ENCODE measurements at regions not wholly inside any gene's neighbourhood (a gene's known extent, or its start where the extent isn't known, plus 50 kb on each side); places are given as distances from the start of the nearest gene placed in this dataset.

- no peak for DNase-seq
- no peaks in the 10 kb centered on the region for H3K36me3 Mint-ChIP-seq (ENCODE audit: insufficient read depth, unreplicated experiment)
- CTCF ChIA-PET, result no interaction called here
- H3K27ac Mint-ChIP-seq (ENCODE audit: unreplicated experiment), result no peak overlapping the region
- BruUV-seq (replicated peaks), result no TSS peak
- Histone ChIP-seq H3K4me3 (ENCODE audit: low read depth, low read length) (no peak overlapping the region), H3K9me3 (peaks cover 3% of the 10 kb centered on the region; the same call in 1 of the 2 replicates), H3K27me3 (replicated peaks; ENCODE audit: control insufficient read depth, insufficient read depth, low read length) (no peaks in the 10 kb centered on the region), H3K36me3 (ENCODE audit: control insufficient read depth, insufficient read depth, low read length) (no peaks in the 10 kb centered on the region), H3K4me1 (peaks cover 5% of the 10 kb centered on the region; the same call in 1 of the 2 replicates)
- intact Hi-C loops (cut with micrococcal nuclease; ENCODE audit: unreplicated experiment), result no loop called here
- no peak overlapping the region for H3K4me3 Mint-ChIP-seq (ENCODE audit: unreplicated experiment)
- no peaks in the 10 kb centered on the region for H3K9me3 Mint-ChIP-seq (ENCODE audit: unreplicated experiment)
- H3K27me3 Mint-ChIP-seq (ENCODE audit: insufficient read depth, unreplicated experiment), result peaks cover 3% of the 10 kb centered on the region
- POLR2A ChIA-PET, result no interaction called here
- TF ChIP-seq, protein P1, sequence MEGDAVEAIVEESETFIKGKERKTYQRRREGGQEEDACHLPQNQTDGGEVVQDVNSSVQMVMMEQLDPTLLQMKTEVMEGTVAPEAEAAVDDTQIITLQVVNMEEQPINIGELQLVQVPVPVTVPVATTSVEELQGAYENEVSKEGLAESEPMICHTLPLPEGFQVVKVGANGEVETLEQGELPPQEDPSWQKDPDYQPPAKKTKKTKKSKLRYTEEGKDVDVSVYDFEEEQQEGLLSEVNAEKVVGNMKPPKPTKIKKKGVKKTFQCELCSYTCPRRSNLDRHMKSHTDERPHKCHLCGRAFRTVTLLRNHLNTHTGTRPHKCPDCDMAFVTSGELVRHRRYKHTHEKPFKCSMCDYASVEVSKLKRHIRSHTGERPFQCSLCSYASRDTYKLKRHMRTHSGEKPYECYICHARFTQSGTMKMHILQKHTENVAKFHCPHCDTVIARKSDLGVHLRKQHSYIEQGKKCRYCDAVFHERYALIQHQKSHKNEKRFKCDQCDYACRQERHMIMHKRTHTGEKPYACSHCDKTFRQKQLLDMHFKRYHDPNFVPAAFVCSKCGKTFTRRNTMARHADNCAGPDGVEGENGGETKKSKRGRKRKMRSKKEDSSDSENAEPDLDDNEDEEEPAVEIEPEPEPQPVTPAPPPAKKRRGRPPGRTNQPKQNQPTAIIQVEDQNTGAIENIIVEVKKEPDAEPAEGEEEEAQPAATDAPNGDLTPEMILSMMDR (IDR thresholded peaks at IDR 0.05; ENCODE audit: insufficient read depth in 1 of 2, low read depth in 1 of 2, low read length in 1 of 2, severe bottlenecking in 1 of 2, unreplicated experiment in 1 of 2), result no peak
- peaks cover 11% of the 10 kb centered on the region for H3K4me1 Mint-ChIP-seq (ENCODE audit: low read depth, unreplicated experiment)
These were observed 72.9 kb upstream of the ATP10A start for GRCh38 chr15:25936004-25936403.

GRCh38 chr15:25933456-25934158, 70.5 kb upstream of the ATP10A start:
- Mint-ChIP-seq H3K27me3 (ENCODE audit: insufficient read depth, unreplicated experiment) (peaks cover 3% of the 10 kb centered on the region), H3K27ac (ENCODE audit: unreplicated experiment) (peak overlapping the region; percentile 51), H3K36me3 (ENCODE audit: insufficient read depth, unreplicated experiment) (no peaks in the 10 kb centered on the region), H3K4me1 (ENCODE audit: low read depth, unreplicated experiment) (peaks cover 11% of the 10 kb centered on the region), H3K9me3 (ENCODE audit: unreplicated experiment) (peaks cover 23% of the 10 kb centered on the region), H3K4me3 (ENCODE audit: unreplicated experiment) (peak overlapping the region; percentile 61)
- TF ChIP-seq, protein P1 (IDR thresholded peaks at IDR 0.05; ENCODE audit: insufficient read depth in 1 of 2, low read depth in 1 of 2, low read length in 1 of 2, severe bottlenecking in 1 of 2, unreplicated experiment in 1 of 2), result peak; percentile 77 to 91
- peaks cover 9% of the 10 kb centered on the region; the same call in 1 of the 2 replicates for H3K9me3 ChIP-seq
- no peak overlapping the region for H3K4me3 ChIP-seq (ENCODE audit: low read depth, low read length)
- H3K4me1 ChIP-seq, result peaks cover 5% of the 10 kb centered on the region; the same call in 1 of the 2 replicates
- no TSS peak for BruUV-seq (replicated peaks)
- CTCF ChIA-PET, result interaction anchor here (0.6 to 1.9 kb wide), 18 partner anchors 16 to 931 kb away, joined by 3 to 27 read pairs (median 5); no protein-coding TSS in a partner anchor
- DNase-seq, result peak; percentile 70 to 84
- H3K27me3 ChIP-seq (replicated peaks; ENCODE audit: control insufficient read depth, insufficient read depth, low read length), result no peaks in the 10 kb centered on the region
- POLR2A ChIA-PET, result interaction anchor here (0.6 kb wide), 2 partner anchors 84 to 150 kb away, joined by 3 to 4 read pairs; no protein-coding TSS in a partner anchor
- H3K36me3 ChIP-seq (ENCODE audit: control insufficient read depth, insufficient read depth, low read length), result no peaks in the 10 kb centered on the region
- intact Hi-C loops (cut with micrococcal nuclease; ENCODE audit: unreplicated experiment), result loop anchor here (1.0 to 5.0 kb wide), 6 partner anchors 52 to 425 kb away; no protein-coding TSS in a partner anchor

- TF ChIP-seq, protein P1 (IDR thresholded peaks at IDR 0.05; ENCODE audit: insufficient read depth in 1 of 2, low read depth in 1 of 2, low read length in 1 of 2, severe bottlenecking in 1 of 2, unreplicated experiment in 1 of 2), result no peak
- Histone ChIP-seq H3K4me3 (ENCODE audit: low read depth, low read length) (no peak overlapping the region), H3K9me3 (peaks cover 9% of the 10 kb centered on the region; the same call in 1 of the 2 replicates), H3K36me3 (ENCODE audit: control insufficient read depth, insufficient read depth, low read length) (no peaks in the 10 kb centered on the region), H3K27me3 (replicated peaks; ENCODE audit: control insufficient read depth, insufficient read depth, low read length) (no peaks in the 10 kb centered on the region), H3K4me1 (peaks cover 5% of the 10 kb centered on the region; the same call in 1 of the 2 replicates)
- Mint-ChIP-seq H3K4me1 (ENCODE audit: low read depth, unreplicated experiment) (peaks cover 11% of the 10 kb centered on the region), H3K4me3 (ENCODE audit: unreplicated experiment) (no peak overlapping the region), H3K27me3 (ENCODE audit: insufficient read depth, unreplicated experiment) (peaks cover 3% of the 10 kb centered on the region), H3K9me3 (ENCODE audit: unreplicated experiment) (peaks cover 24% of the 10 kb centered on the region), H3K36me3 (ENCODE audit: insufficient read depth, unreplicated experiment) (no peaks in the 10 kb centered on the region), H3K27ac (ENCODE audit: unreplicated experiment) (no peak overlapping the region)
- POLR2A ChIA-PET, result no interaction called here
- intact Hi-C loops (cut with micrococcal nuclease; ENCODE audit: unreplicated experiment), result loop anchor here (5.0 kb wide), 1 partner anchor 240 kb away; no protein-coding TSS in a partner anchor
- no TSS peak for BruUV-seq (replicated peaks)
- no peak for DNase-seq
- CTCF ChIA-PET, result interaction anchor here (1.6 to 1.9 kb wide), 5 partner anchors 49 to 424 kb away, joined by 5 to 27 read pairs (median 14); no protein-coding TSS in a partner anchor
These were observed 69.6 kb upstream of the ATP10A start for GRCh38 chr15:25932696-25933095.

Measured in Caco-2 (cell line).